ENCODE measurements at regions not wholly inside any gene's neighbourhood (a gene's known extent, or its start where the extent isn't known, plus 50 kb on each side); places are given as distances from the start of the nearest gene placed in this dataset.

GRCh38 chr10:124225467-124226270, 132.3 kb upstream of the CHST15 start:
- DNase-seq (ENCODE audit: low spot score in 2 of 2) (peak in 1 of 2 donors; percentile 56), ATAC-seq (peak; percentile 78 to 86)
- Mint-ChIP-seq H3K27ac (peak overlapping the region; percentile 11 to 86), H3K36me3 (no peaks in the 10 kb centered on the region), H3K9me3 (peaks cover 12 to 26% of the 10 kb centered on the region in 2 donors)

DNA sequence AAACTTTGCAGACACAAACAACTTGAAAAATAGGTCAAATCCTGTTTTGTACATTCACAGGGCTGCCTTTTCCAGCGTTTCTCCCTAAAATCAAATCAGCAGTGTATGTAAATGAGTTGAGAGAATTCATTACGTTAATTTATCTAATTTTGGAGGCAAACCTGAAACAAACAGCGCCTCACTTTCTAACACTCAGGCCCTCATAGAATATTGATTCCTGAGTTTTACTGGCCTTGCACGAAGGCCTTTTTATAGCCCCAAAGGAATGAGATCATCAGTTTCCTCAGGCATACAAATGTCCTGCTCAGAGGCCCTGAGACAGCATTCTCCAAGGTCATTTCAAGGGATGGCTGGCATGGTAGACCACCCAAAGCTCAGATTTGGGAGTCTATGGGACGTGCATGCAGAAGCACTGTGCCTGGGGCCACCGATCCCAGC, 131.7 kb upstream of the CHST15 start:
- H3K9me3 Mint-ChIP-seq: peaks cover 12 to 26% of the 10 kb centered on the region in 2 donors
- peak; percentile 29 to 34 for ATAC-seq
- H3K36me3 Mint-ChIP-seq: no peaks in the 10 kb centered on the region
- DNase-seq (ENCODE audit: low spot score in 2 of 2): no peak
- H3K27ac Mint-ChIP-seq: no peak overlapping the region

DNA sequence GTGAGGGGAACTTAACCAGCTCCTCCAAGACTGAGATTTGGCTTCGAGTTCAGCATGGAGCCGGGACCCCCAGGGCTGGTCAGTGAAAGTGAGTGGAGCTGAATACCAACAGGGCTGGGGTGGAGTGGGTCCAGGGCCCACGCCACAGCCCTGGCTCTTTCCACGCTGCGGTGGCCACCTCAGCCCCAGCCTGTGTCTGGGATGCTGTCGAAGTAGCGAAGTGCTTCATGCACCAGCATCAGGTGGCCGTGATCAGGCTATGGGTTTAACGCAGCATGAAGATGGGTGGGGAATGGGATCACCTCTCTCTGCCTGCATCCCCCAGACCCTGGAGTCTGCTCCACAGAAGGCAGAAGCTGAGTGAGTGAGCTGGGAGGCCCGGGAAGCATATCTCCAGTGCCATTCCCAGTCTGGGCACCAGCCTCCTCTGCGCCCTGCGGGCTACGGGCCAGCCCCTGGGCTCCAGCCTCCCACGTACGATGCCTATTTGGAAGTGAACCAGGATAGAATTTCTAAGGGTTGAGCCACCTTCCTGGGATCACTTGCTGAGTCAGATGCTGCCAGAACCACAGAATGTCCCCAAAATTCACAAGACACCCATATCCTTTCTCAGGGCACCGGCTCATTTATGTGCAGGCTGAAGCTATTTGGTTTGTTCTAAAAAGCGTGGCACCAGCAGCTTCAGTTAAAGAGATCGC, 131.1 kb upstream of the CHST15 start:
- peak in 1 of 2 donors; percentile 18 for DNase-seq (ENCODE audit: low spot score in 2 of 2)
- H3K27ac Mint-ChIP-seq: no peak overlapping the region
- ATAC-seq: peak in 1 of 2 donors; percentile 37
- no peaks in the 10 kb centered on the region for H3K36me3 Mint-ChIP-seq
- peaks cover 10 to 24% of the 10 kb centered on the region in 2 donors for H3K9me3 Mint-ChIP-seq

- no peak for DNase-seq (ENCODE audit: low spot score in 2 of 2)
- no peaks in the 10 kb centered on the region for H3K36me3 Mint-ChIP-seq
- H3K9me3 Mint-ChIP-seq: peaks cover 7 to 16% of the 10 kb centered on the region in 2 donors
- no peak for ATAC-seq
- H3K27ac Mint-ChIP-seq: no peak overlapping the region
These were observed 130.3 kb upstream of the CHST15 start for GRCh38 chr10:124223711-124224085.

DNA sequence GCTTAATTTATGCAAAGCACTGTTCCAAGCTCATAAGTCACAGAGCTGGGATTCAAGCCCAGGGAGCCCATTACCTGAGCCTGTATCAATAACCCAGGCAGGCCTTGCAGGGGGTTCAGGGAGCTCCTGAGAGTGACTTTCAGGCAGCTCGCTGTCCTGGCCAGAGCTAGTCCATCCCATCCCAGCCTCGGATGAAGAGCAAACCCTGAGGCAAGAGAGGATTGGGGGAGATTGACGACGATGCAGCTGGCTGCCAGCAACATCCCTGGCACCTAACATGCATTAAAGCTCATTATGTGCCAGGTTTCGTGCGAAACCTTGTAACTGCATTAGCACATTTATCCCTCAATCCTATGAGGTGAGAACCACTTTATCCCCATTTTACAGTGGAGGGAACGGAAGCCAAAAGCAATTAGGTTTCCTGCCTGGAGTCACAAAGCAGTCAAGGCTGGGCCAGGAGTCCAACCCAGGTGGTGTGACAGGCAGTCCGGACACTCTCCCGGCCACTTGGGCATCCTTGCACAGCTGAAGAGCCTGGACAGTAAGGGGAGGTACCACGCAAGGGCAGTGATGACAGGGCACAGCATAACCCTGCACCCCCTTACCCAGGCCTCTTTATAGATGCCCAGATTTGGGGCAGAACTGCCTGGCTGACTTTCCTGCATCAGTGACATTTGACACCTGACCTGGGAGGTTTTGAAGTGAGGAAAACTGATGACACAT, 129.8 kb upstream of the CHST15 start:
- Mint-ChIP-seq H3K27ac (no peak overlapping the region), H3K36me3 (no peaks in the 10 kb centered on the region), H3K9me3 (peaks cover 7 to 15% of the 10 kb centered on the region in 2 donors)
- ATAC-seq: no peak
- DNase-seq (ENCODE audit: low spot score in 2 of 2): no peak

DNA sequence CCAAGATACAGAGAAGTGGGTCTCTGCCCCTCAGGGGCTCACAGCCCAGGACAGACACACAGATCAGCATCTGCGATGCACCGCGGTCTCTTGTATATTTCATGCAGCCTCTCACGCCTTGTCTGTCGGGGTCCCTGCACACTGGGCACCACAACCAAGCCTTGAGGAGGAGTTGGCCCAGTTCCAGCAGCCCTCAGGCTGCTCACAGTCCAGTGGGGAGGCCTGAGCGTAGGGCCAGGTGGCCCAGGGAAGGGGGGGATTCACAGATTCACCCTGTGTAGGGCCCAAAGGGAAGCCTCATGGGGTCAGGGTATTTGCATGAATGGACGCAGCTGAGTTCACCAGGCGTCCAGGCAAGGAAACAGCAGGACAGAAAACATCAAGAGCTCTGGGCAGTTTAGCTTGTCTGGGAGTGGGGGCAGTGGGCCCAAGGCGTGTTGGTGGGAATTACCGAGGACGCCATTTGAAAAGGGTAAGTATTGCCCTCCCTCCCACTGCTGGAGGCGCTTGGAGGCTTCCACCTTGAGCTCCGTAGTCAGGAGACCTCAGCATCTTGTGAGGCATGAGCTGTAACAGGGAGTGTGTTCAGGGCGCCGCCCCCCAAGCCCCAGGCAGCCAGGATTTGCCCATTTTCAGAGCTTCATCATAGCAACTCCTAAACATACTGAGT, 129.1 kb upstream of the CHST15 start:
- H3K27ac Mint-ChIP-seq: no peak overlapping the region
- no peak for DNase-seq (ENCODE audit: low spot score in 2 of 2)

GRCh38 chr10:124221356-124222317, 128.2 kb upstream of the CHST15 start:
- H3K27ac Mint-ChIP-seq: no peak overlapping the region
- ATAC-seq (no peak), DNase-seq (ENCODE audit: low spot score in 2 of 2) (no peak)
- H3K9me3 Mint-ChIP-seq: peaks cover 0 to 3% of the 10 kb centered on the region in 2 donors
- no peaks in the 10 kb centered on the region for H3K36me3 Mint-ChIP-seq

More for the DNA sequence above, 129.1 kb upstream of the CHST15 start:
- peaks cover 3 to 11% of the 10 kb centered on the region in 2 donors for H3K9me3 Mint-ChIP-seq
- no peaks in the 10 kb centered on the region for H3K36me3 Mint-ChIP-seq
- ATAC-seq: no peak

GRCh38 chr10:124220971-124221355, 127.6 kb upstream of the CHST15 start:
- ATAC-seq: no peak
- H3K27ac Mint-ChIP-seq: no peak overlapping the region
- no peak for DNase-seq (ENCODE audit: low spot score in 2 of 2)

GRCh38 chr10:124220547-124220946, 127.1 kb upstream of the CHST15 start:
- Mint-ChIP-seq H3K36me3 (no peaks in the 10 kb centered on the region), H3K9me3 (no peaks in the 10 kb centered on the region), H3K27ac (no peak overlapping the region)
- ATAC-seq: no peak
- DNase-seq (ENCODE audit: low spot score in 2 of 2): no peak

More at GRCh38 chr10:124220971-124221355, 127.6 kb upstream of the CHST15 start:
- Mint-ChIP-seq H3K36me3 (no peaks in the 10 kb centered on the region), H3K9me3 (no peaks in the 10 kb centered on the region)

GRCh38 chr10:124219655-124220054, 126.3 kb upstream of the CHST15 start:
- ATAC-seq: no peak
- no peaks in the 10 kb centered on the region for H3K9me3 Mint-ChIP-seq
- DNase-seq (ENCODE audit: low spot score in 2 of 2): no peak
- no peaks in the 10 kb centered on the region for H3K36me3 Mint-ChIP-seq
- no peak overlapping the region for H3K27ac Mint-ChIP-seq

DNA sequence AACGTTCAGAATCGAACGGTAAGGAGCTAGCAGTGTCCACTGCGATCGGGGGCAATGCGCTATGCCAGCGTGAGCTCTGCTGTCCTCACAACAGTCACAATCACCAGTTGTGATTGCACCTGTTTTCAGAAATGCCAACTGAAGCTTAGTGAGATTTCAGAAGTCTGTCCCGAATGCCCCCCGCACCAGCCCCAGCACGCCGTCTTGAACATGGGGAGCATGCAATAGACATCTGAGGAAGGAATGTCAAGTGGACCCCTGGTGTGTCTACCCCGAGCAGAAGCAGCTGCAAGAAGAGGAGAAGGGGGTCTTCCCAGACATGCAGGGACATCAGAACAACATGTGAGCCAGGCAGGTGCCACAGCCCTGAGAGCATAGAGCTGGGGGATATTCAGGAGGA, 125.7 kb upstream of the CHST15 start:
- no peak for DNase-seq (ENCODE audit: low spot score in 2 of 2)
- H3K36me3 Mint-ChIP-seq: no peaks in the 10 kb centered on the region
- no peak for ATAC-seq
- no peaks in the 10 kb centered on the region for H3K9me3 Mint-ChIP-seq
- H3K27ac Mint-ChIP-seq: no peak overlapping the region

DNA sequence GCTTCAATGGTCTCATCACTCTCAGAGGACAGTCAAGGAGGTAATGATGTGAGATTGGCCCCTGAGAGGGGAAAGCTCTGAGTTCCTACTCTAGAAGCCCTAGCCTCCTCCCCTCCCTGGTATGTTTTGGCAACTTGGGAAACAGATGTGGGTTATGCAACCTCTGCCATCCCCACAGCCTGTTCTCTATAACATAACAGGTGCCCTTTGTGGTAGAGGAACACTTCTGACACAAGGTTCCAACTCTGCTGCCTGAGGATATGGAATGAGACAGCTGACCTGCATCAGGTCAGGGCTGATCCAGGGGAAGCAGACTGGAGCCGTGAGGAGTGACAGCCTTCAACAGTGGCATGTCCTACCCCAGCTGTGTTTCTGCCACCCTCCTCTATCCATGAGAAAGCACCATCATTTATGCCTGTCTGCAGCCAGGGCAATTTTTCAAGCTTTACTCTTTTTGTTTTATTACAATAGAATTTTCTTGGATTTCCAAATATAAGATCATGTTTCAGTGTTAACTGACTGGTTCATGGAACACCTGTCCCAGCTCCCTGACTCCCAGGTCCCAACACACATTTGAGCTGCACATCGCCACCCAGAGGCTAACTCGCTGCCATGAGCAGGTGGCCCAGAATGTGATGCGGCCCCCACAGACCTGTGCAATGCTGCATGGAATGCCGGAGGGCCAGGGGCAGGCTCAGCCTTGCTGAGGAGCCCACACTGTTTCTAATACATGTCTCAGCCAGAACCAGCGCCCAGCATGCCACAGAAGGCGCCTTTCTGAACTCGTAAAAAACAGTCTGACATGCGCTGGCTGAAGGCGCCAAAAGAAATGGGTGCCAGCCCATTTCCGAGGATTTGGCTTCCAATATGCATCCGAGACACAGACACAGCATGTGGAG, 124.8 kb upstream of the CHST15 start:
- DNase-seq (ENCODE audit: low spot score in 2 of 2) (no peak), ATAC-seq (no peak)
- no peaks in the 10 kb centered on the region for H3K9me3 Mint-ChIP-seq
- H3K36me3 Mint-ChIP-seq: no peaks in the 10 kb centered on the region
- H3K27ac Mint-ChIP-seq: no peak overlapping the region

- DNase-seq (ENCODE audit: low spot score in 2 of 2): no peak
- H3K9me3 Mint-ChIP-seq: no peaks in the 10 kb centered on the region
- H3K36me3 Mint-ChIP-seq: no peaks in the 10 kb centered on the region
- ATAC-seq: no peak
- H3K27ac Mint-ChIP-seq: no peak overlapping the region
These were observed 123.6 kb upstream of the CHST15 start for GRCh38 chr10:124217031-124217430.

DNA sequence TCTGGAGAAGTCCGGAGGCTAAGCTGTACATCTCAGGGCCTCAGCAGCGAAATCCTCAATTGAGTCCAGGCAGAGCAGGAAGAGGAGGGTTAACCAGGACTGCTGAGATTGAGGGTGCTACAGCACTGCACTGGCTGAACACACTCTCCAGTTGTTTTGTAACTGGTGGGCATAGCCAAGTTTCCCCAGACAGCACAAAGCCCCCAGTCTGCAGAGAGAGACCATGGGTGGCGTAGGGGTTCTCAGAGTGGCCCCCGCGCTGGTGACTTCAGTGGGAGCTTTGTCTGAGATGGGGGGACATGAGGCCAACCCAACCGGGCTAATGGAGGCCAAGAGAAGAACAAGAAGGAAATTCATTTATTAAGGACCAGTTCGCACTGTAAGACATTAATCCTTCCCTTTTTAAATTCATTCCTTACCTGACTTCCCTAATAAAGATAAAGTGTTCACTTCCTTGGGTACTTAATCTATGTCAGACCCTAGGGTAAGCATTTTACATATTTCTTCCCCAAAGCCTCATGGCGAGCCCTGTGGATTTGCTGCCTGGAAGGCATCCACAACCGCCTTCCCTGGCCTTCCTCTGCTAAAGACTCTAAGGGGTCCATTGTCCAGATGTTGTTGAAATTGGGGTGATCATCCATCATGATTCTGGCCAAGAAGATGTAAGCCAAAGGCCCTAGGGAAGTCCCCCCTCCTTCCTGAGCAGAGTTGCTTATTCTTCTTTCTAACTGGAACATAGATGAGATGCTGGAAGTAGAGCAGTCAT, 121.4 kb upstream of the CHST15 start:
- no peak for DNase-seq (ENCODE audit: low spot score in 2 of 2)
- Mint-ChIP-seq H3K27ac (no peak overlapping the region), H3K36me3 (no peaks in the 10 kb centered on the region), H3K9me3 (no peaks in the 10 kb centered on the region)
- ATAC-seq: no peak
